ENCODE measurements at regions not wholly inside any gene's neighbourhood (a gene's known extent, or its start where the extent isn't known, plus 50 kb on each side); places are given as distances from the start of the nearest gene placed in this dataset.

DNA sequence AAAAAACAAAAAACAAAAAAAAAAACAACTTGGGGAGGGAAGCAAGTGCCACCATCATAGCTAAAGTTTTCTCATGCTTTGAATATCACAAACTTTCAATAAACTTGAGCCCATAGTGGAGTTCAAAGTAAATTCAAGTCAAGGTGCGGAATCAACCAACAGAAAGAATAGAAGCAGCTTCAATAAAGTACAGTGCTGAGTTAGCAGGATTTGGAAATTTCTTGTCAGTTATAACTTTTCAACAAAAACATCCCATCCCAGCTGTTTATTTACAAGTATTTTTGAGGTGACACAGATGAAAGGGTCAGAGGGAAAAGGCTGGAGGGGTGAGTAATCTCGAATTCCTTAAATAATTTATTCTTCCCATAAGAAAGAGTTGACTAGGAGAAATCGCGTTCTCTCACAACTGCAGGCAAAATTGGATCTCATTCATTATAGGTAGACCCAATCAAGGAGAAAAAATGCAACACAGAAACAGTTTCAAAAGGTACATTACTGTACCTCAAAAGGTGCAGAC lies 477.4 kb upstream of the RASGRP1 start:
- DNase-seq = no peak

DNA sequence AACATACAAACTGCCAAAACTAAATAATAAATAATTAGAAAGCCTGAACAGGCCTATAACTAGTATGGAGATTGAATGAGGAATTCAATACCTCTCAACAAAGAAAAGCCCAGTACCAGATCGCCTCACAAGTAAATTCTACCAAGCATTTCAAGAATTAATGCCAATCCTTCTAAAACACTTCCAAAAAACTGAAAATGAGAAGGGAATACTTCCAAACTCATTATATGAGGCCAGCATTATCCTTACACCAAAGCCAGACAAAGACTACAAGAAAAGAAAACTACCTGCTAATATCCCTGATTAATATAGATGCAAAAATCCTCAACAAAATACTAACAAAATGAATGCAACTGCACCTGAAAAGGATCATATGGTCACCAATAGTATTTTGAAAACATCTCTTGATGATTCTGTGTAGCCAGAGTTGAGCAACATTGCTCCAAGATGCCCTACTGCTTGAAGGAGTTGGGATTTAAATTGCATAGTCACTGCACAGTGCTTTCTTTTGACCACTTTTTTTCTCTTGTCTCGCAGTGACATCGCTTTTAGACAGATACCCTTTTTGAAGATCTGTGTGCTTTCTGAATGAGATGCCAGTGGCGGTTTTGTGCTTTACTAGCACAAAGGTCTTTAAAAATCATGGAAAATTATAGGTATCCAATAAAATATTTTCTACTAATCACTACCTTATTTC lies 487.2 kb upstream of the RASGRP1 start:
- DNase-seq = no peak

DNA sequence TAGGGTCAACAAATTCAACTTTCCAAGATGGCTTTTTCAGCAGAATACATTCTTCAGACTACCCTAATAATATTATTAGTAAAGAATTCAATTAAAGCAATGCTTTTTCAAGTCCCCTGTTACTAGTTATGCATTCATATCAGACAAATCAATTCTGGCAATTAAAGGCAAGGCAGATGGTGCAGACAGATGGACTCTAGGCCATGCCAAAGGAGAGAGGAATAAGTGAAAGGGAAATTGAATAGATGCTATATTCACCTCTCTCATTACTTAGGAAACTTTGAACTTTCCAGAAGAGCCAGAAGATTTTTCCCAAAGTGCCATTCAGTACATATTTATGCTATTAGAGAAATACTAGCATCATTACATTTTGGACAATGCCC lies 487.7 kb upstream of the RASGRP1 start:
- DNase-seq = no peak

DNA sequence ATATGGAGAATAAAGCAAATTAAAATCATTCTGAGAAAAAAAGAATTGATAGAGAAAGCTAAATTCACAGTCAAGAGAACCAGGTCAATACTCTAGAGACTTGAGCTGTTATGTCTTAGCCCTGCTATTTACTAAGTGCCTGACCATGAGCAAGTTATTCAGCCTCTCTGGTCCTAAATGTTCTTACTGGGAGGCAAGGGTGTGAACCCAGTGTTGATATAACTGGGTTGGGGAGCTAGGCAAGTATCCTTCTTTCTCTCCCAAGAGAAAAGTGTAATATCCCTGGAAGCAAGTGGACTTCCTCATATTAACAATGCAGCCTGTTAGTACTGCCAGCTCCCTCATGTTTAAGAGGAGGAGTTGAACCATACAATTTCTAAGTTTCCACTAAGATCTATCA lies 488.9 kb upstream of the RASGRP1 start:
- no peak for DNase-seq

DNA sequence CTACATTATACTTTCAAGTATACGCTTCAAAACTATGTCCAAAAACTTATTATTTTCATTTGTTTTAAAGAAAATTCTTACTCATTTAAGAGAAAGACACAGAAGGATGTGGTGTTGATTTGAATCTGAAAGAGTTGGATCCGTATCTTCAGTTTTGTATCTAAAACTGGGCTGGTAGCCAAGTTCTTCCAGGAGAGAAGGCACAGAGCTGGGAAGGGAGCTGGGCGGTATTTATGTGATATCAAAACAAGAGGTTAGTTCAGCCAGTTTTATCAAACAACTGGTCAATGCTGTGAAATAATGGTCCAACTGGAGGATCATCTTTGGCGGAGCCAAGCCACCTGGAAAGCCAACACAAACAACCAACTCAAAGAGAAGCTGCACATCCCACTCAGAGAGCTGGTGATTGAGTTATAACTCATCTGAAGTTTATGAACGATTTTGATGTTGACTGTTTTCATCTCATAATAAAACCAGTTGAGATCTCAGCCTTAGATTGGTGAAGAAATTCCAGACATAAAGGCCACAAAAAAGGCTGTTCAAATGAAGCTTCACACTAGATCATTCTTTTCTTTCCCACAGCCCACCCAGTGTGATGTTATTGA lies 489.6 kb upstream of the RASGRP1 start:
- no peak for DNase-seq

DNA sequence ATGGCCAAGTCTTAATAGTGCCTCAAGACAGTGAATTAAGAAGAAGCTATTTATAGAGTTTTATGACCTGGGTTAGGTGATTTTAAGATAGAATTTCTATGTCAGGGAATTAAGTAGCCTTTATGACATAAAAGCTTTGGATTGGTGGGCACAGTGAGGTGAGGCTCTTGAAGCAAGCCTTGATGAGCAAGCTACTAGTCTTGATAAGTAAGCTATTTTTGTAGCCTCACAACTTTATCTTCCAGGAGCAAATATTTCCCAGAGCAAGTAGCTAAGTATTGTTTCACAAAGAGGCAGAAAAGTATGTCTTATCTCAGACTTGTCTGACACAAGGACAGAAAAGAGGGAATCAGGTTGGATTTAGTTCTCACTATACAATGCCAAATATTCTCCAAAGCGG lies 491.7 kb upstream of the RASGRP1 start:
- DNase-seq = no peak

DNA sequence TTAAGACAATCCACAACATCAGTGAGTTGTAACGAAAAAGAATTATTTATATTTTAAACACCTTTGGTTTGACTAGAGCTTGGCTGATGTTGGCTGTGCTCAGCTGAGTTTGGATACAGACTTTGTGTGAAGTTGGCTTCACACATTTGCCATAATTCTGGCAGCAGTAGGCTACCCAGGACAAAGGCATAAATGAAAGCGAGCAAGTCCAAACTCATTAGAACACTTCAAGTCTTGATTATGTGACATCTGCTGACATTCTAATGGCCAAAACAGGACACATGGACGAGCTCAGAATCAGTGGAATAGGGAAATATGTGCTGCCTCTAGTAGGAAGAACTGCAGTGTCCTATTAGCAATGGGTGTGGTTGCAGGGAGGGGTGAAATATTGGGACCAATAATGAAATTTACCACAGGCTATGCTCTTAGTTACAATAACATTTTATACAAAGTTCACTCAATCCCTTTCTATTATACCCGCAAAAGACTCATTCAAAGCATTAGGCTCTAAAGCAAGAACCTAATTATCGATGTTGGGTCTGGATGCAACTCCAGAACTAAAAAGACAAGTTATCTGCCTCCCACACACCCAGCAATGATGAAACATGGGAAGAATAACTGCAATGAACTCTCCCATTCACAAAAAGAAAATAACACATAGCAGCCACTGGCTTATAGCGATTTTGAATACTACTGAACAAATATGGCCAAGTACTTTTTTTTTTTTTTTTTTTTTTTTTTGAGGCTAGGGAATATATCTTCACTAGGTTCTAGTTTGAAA lies 493.9 kb upstream of the RASGRP1 start:
- no peak for DNase-seq

DNA sequence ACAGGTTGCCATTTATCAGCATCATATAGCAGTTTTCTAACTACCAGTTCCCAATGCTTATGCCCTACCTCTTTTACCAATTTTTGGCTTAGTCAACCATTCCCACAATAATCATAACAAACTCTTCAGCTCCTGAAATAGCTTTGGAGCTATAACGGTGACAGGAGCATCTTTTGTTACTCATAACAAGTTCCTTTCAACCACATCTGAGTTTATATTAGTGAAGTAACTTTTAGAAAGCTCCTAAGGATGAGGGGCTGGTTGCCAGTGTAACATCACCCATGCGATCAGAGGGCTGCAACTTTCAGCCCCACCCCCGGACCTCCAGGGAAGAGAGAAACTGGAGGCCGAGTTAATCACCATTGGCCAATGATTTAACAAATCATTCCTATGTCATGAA lies 495.3 kb upstream of the RASGRP1 start:
- no peak for DNase-seq

DNA sequence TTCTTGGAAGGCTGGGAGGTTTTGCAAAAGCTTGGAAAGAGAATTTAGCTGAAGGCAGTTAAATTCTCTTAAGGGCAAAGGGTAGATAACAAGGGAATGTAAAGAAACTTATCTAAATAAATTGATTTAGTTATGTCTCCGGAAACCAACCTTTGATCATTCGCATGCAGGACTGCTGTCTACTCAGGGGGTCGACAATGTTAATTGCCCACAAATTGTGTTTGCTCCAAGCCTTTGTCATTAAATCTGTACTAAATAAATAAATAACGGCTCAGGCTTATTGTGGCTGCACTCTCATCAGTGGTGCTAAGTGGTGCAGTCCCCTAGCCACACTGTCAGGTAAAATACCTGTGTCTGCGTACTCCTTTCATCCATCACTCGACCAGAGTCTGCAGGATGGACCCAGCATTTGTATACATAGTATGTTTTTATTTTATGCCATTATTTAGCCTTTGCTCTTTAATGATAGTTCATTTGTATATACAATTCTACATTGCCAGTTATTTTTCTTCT lies 497.4 kb upstream of the RASGRP1 start:
- no peak for DNase-seq

DNA sequence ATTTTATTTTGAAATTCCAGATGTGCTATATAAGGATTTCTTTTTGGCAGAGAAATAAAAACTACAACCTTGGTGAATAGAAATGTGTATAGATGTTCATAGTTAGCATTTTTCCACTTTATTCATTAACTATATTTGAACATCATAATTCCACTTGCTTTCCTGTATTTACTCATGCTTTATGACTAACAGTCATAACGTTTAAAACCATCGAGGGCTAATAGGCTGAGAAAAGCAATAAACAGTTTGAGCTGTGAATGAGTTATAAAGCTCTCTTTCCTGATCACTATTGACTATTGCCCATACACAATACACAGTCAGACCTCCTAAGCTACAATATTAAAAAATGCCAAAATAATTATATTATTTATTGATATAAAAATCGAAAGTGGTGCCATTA lies 502.1 kb upstream of the RASGRP1 start:
- DNase-seq = no peak

DNA sequence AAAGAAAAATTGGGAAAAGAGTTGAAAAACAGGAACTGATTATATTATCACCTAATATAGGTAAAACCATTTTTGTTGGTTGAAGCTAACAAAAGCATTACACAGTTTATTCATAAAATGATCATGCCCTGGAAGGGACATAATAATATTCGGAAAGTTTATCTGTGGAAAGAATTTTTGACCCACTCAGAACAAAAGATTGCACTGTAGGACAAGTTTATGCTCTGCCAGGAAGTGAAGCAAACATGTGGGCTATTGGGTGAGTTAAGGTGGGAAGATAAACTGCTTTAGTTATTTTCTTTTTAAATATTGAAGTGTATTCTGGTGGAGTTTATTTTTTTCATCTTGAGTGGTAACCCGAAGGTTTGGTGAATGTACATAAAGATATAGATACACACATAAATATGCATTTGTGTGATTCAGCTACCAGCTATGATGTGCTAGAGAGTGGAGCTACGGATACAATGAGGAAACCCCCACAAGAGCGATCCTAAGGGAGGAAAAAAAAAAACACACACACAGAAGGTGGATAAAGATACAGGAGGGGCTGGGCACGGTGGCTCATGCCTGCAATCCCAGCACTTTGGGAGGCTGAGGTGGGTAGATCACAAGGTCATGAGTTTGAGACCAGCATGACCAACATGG lies 506.4 kb upstream of the THBS1 start:
- DNase-seq = no peak

DNA sequence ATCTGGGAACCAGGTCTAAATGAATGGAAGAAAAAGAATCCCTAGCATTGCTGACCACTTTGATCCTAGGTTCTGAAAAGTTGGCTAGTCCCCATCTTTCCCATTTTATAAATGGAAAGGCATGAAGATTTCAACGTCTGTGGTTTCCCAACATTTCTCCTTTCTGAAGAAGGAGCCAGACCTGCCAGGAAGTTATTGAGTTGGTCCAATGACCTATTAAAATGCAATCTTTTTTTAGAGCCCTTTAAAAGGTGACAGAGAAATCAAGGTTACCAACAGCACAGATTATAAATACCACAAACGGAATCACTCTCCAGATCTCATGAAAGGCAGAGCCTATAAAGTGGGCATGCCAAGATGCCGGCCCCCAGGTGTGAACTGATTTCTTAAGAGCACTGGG lies 505.6 kb upstream of the THBS1 start:
- DNase-seq = no peak

DNA sequence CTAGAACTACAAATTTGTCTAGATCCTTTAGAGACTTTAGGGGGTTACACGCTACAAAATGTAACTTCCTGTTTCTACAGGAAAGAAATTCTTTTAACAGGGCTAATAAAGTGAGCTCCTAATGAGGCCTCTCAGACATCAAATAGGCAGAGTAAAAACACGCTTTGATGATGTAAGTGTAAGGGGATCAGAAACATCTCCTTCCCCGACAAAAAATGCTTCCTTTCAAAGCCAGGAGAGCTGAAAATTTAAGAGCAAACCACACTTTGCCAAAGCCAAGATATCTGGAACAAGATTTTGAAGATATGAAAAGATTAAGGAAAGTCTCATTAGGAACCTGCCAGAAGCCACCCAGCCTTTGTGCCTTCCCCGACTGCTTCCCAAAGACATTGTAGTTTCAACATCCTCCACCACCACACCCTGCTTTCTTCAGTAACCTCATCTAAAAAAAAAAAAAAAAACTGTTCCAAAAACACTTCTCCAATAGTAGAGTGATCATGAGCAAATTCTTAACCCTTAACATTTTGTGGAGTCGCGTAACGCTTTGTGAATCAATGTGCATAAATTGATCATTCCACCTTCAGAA lies 505.0 kb upstream of the THBS1 start:
- DNase-seq = no peak

DNA sequence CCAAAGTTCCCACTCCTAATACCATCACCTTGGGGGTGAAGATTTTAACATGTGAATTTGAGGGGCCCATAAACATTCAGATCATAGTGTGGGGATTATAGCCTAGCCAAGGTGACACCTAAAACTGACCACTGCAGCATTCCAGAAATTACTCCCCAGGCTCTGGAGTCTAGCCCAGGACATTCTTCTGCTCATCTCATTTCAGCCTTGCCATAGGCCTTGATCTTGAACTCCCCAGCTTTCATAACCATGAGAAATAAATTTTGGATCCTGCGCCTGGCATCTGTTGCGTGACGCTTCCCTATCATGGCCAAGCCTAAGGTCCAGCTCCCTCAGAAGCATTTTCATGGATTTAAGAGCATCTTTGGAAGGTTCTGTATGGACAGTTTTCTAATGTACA lies 502.9 kb upstream of the THBS1 start:
- no peak for DNase-seq

DNA sequence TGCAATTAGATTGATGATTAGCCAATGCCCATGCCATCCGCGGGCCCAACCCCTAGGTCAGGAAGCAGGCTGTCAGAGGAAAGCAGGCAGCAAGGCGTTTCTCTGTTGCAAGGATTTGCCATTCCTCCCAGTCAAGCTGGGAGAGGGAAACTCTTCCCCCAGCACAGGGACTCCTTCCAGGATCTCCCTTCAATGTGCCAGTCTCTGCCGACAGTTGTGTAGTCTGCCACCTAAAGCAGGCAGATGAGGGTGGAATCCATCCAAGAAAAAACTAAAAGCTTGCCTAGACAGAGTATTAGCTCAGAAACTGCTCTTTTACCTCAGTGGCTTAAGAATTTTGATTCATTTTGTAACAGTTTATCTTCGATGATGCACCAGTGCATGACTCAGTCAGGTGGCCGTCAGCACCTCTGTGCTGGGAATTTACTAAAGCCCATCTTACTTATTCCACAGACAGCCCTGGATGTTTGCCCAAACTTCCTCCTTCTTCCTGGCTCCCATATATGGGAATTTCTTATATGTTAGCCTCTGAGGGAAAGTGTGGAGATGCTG lies 501.5 kb upstream of the THBS1 start:
- DNase-seq = no peak

DNA sequence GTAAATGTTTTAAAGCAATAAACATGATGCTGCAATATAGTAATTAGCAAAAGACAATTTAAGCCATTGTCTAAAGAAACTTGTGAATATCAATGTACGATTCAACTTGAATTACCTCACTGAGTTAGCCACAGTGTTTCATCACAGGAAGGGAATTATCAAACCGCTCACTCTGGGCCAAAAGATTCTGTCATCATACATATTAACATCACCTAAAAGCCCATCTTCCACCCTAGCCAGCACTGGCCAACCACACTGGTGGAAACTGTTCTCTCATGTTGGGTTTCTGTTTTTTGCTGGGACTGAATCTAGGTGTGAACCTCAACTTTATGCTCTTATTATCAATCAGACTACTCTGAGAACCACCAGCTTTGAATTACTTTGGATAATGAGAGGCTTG lies 497.7 kb upstream of the THBS1 start:
- DNase-seq = peak; percentile 29 to 45

DNA sequence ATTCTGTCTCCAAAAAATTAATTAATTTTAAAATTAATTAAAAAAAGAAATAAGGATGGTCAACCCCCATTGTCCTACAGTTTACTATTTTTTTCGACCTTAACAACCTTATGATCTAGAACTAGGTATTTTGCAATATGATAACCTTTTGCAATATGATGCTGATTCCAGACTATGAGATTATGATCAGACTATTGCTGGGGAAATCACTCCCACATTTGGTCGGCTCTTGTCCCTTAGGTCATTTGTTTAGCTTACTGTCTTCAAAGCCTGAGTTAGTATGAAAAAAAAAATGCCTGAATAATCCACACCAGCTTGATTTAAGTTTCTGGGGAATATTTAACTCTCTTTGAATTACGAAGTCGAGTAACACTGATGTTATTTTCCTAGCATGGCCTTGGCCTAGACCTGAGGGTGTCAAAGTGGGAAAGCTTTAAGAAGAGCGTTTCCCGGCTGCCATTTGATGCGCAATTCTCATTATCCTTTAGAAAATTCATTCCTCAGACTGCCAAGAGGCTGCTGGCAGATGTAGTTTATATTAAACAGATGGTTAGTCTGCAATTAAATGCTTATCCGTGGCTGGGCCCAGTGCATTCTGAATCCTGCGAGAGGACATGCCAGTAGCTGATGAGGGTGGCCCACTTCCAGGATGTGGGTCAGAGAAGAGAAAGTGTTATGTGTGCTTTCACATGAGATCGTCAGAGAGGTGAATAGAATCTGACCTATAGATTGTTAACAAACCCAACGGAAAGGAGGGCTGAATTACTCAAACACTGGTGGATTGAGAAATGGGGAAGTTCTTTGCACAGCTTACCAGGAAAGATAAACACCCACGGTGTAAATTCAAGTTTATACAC lies 496.0 kb upstream of the THBS1 start:
- peak; percentile 64 to 73 for DNase-seq

DNA sequence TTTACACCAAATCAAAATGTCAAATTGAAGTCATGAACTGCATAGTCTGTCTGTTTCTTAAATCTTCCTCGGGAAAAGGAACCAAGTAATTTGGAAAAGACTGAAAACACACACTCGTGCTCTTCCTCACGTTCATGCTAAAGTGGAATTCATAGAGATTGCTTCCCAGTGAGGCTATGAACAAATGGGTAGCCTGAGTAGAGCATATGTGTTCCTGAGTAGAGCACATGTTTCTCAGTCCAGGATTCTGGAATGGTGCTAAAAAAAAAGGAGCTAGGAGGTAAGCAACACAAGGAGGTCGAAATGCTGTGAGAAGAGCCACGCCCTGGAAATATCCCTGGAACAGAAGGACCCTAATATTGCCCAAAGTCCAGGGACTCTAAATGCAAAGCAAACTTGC lies 494.2 kb upstream of the THBS1 start:
- no peak for DNase-seq

DNA sequence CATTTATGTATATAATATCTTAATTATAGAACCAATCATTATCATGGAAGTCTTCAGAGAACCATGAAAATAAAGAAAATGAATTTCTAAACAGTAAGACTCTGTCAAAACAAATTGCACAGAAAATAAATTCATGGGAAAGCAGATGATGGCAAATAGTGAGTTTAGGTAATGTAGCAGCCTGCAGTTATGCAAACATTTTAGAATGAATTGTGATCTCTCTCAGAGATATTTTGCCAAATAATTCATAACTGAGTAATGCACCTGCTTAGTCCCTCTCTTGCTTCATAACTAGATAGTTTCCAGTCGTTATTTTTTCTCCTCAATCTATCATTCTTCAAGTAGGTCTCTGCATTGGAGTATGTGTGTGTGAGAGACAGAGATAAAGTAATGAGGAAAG lies 492.7 kb upstream of the THBS1 start:
- no peak for DNase-seq

DNA sequence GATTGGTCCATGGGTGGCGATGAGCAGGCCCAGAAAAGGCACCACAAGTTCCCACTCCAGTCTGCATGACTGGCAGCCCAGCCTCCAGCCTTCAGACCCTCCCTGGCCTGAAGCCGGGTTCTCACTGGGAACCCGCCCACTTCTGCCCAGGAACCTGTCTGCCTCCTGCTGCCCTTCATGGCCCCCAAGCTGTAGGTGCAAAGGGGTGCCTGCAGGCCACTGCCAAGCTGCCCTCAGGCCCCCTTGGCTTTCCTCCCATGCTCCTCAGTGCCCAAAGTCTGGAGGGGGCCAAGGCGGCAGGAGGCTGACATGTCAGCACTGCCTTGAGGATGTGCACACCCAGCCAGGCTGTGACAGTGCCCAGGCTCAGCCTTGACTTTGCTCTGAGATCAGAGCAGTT lies 488.5 kb upstream of the THBS1 start:
- DNase-seq = no peak

DNA sequence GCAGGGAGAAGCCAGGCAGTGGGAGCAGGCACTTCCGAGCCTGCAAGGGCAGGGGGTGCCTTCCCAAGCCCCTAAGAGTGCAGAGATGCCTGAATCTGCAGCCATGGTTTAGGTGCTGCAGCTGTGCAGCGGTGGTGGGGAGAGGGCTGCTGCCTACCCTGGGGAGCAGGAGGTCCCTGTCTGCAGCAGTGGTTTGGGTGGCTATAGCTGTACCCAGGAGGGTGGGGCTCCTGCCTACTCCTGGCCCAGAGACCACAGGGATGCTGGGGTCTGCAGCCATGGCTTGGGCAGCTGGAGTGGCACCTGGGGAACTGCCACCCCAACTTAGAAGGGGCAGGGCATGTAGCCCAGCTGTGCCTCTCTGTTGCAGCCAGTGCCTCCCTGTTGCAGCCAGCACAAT lies 488.1 kb upstream of the THBS1 start:
- DNase-seq = no peak

DNA sequence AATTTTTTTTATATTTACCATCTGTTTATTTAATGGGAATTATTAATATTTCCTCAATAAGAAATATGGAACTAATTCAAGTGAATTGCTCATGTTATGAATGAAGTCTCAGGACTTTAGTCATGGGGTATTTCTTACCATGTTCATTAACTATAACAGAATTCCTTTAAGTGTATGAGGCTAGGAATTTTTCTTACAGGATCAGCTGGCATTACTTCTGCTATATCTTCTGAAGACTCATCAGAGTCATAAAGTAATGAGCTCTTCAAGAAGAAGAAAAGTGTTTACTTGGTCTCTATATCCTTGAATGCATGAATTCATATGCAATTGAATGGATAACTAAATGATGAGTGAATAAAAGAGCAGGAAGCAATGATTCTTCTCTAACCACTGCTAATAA lies 486.8 kb upstream of the THBS1 start:
- DNase-seq = no peak
